Loucy (cell line): ENCODE measurements at regions not wholly inside any gene's neighbourhood (a gene's known extent, or its start where the extent isn't known, plus 50 kb on each side); places are given as distances from the start of the nearest gene placed in this dataset.

Experiments
- H2AFZ ChIP-seq: fragments of 200-600 bp; sonication (generic); 2 replicates; pipeline ENCODE4 v1.6.0; 2016; ENCODE audit warnings: antibody characterized with exemption, mild to moderate bottlenecking, low read length, moderate library complexity
- H3F3A ChIP-seq: fragments of 200-600 bp; 2 replicates; pipeline ENCODE4 v1.6.0; 2016; ENCODE audit warnings: antibody characterized with exemption, low read depth, mild to moderate bottlenecking
- H3K27me3 ChIP-seq: fragments of 200-600 bp; sonication (generic); 2 replicates; pipeline ENCODE4 v1.6.1; 2014; ENCODE audit warnings: low read length, mild to moderate bottlenecking; ENCODE audit not compliant: insufficient read depth, poor library complexity, severe bottlenecking
- H3K36me3 ChIP-seq: fragments of 200-600 bp; sonication (generic); 2 replicates; pipeline ENCODE4 v1.6.1; 2016; ENCODE audit warnings: low read length; ENCODE audit not compliant: insufficient read depth
- H3K4me1 ChIP-seq: fragments of 200-600 bp; sonication (generic); 2 replicates; pipeline ENCODE4 v1.5.1; 2014; ENCODE audit warnings: low read length, mild to moderate bottlenecking; ENCODE audit not compliant: insufficient read depth, poor library complexity, severe bottlenecking
- H3K4me2 ChIP-seq: fragments of 200-600 bp; sonication (generic); 2 replicates; pipeline ENCODE4 v1.6.0; 2014; ENCODE audit warnings: antibody characterized with exemption, low read length, low read depth, mild to moderate bottlenecking; ENCODE audit not compliant: poor library complexity, severe bottlenecking
- H3K4me3 ChIP-seq: fragments of 200-600 bp; sonication (generic); 2 replicates; pipeline ENCODE4 v1.5.1; 2014; ENCODE audit warnings: low read length, mild to moderate bottlenecking, mixed read lengths; ENCODE audit not compliant: poor library complexity, severe bottlenecking
- H3K79me2 ChIP-seq: fragments of 200-600 bp; sonication (generic); 2 replicates; pipeline ENCODE4 v1.6.1; 2014; ENCODE audit warnings: low read length; ENCODE audit not compliant: insufficient read depth
- H3K9ac ChIP-seq: fragments of 200-600 bp; sonication (generic); 2 replicates; pipeline ENCODE4 v1.6.0; 2014; ENCODE audit warnings: mild to moderate bottlenecking, low read depth, low read length, moderate library complexity; ENCODE audit not compliant: poor library complexity, severe bottlenecking
- H3K9me2 ChIP-seq: fragments of 200-600 bp; sonication (generic); replicated peaks from 2 replicates; pipeline ENCODE4 v1.6.1; 2016; ENCODE audit warnings: low read depth, low read length, mixed read lengths
- H3K9me3 ChIP-seq: fragments of 200-600 bp; sonication (generic); 2 replicates; pipeline ENCODE4 v1.6.1; 2014; ENCODE audit warnings: mild to moderate bottlenecking, antibody characterized with exemption, low read length, low read depth; ENCODE audit not compliant: insufficient read depth
- H4K20me1 ChIP-seq: fragments of 200-600 bp; sonication (generic); 2 replicates; pipeline ENCODE4 v1.6.0; 2014; ENCODE audit warnings: antibody characterized with exemption, low read length, mild to moderate bottlenecking; ENCODE audit not compliant: insufficient read depth, poor library complexity, severe bottlenecking
- CTCF ChIP-seq: fragments of 200-600 bp; sonication (generic); conservative IDR thresholded peaks from 2 replicates; pipeline ENCODE4 v1.5.1; 2014; ENCODE audit warnings: mild to moderate bottlenecking, antibody characterized with exemption, low read length
- EZH2phosphoT487 ChIP-seq: fragments of 200-600 bp; IDR thresholded peaks from 2 replicates; pipeline ENCODE4 v1.6.1; 2018; ENCODE audit warnings: antibody characterized with exemption, mild to moderate bottlenecking, moderate library complexity, borderline replicate concordance

- H3K79me2 ChIP-seq, result no peaks in the 10 kb centered on the region
- H3K4me2 ChIP-seq, result no peak overlapping the region
- no peaks in the 10 kb centered on the region for H3K36me3 ChIP-seq
- H3K9me3 ChIP-seq, result 0 out of 2 replicates have a peak, but pooled peaks cover 4% of the 10 kb centered on the region
- H2AFZ ChIP-seq, result no peak overlapping the region
- H3K9me2 ChIP-seq, result no peaks in the 10 kb centered on the region
- H3K4me3 ChIP-seq, result no peak overlapping the region
- no peak overlapping the region for H3K9ac ChIP-seq
- no peaks in the 10 kb centered on the region for H3K4me1 ChIP-seq
- H4K20me1 ChIP-seq, result no peaks in the 10 kb centered on the region
- no peaks in the 10 kb centered on the region for H3K27me3 ChIP-seq
- TF ChIP-seq EZH2phosphoT487 (no peak), CTCF (no peak)
- H3F3A ChIP-seq, result no peaks in the 10 kb centered on the region
Measured at GRCh38 chr14:95007921-95008320, 149.4 kb downstream of the DICER1 start.

GRCh38 chr14:95006479-95006878, 150.8 kb downstream of the DICER1 start:
- no peaks in the 10 kb centered on the region for H3K4me1 ChIP-seq
- H3K9ac ChIP-seq, result no peak overlapping the region
- H3K79me2 ChIP-seq, result no peaks in the 10 kb centered on the region
- no peaks in the 10 kb centered on the region for H4K20me1 ChIP-seq
- no peak overlapping the region for H3K4me2 ChIP-seq
- 0 out of 2 replicates have a peak, but pooled peaks cover 4% of the 10 kb centered on the region for H3K9me3 ChIP-seq
- H3K27me3 ChIP-seq, result no peaks in the 10 kb centered on the region
- no peaks in the 10 kb centered on the region for H3F3A ChIP-seq
- no peak overlapping the region for H3K4me3 ChIP-seq
- TF ChIP-seq EZH2phosphoT487 (no peak), CTCF (no peak)
- H3K9me2 ChIP-seq, result no peaks in the 10 kb centered on the region
- no peak overlapping the region for H2AFZ ChIP-seq
- H3K36me3 ChIP-seq, result no peaks in the 10 kb centered on the region

- no peaks in the 10 kb centered on the region for H3K27me3 ChIP-seq
Measured at GRCh38 chr14:95006051-95006450, 151.3 kb downstream of the DICER1 start.

More at GRCh38 chr14:95006051-95006450, 151.3 kb downstream of the DICER1 start:
- H2AFZ ChIP-seq, result no peak overlapping the region
- no peak overlapping the region for H3K9ac ChIP-seq
- no peak overlapping the region for H3K4me3 ChIP-seq
- no peaks in the 10 kb centered on the region for H3K4me1 ChIP-seq
- no peak overlapping the region for H3K4me2 ChIP-seq
- no peaks in the 10 kb centered on the region for H3K79me2 ChIP-seq
- H4K20me1 ChIP-seq, result no peaks in the 10 kb centered on the region
- no peaks in the 10 kb centered on the region for H3K36me3 ChIP-seq
- no peaks in the 10 kb centered on the region for H3K9me2 ChIP-seq
- 0 out of 2 replicates have a peak, but pooled peaks cover 4% of the 10 kb centered on the region for H3K9me3 ChIP-seq
- TF ChIP-seq EZH2phosphoT487 (no peak), CTCF (no peak)
- H3F3A ChIP-seq, result no peaks in the 10 kb centered on the region
